ENCODE measurements at regions not wholly inside any gene's neighbourhood (a gene's known extent, or its start where the extent isn't known, plus 50 kb on each side); places are given as distances from the start of the nearest gene placed in this dataset.

DNA sequence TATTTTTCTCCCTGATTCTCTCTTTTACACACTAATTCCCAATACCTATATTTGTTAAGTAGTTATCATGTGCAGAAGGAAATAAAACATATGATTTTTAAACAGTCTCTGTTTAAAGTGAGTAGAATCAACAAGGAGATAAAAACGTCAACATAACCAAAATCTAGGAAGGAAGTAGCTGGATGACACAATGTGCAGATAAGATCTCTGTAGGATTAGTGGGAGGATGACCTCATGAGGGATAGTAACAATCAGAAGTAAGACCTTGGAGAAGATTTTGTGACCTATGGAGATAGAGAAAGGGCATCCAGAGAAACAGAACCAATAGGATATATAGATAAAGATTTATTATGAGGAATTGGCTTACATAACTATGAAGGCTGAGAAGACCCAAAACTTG, 262.6 kb upstream of the CDH11 start:
- TF ChIP-seq, protein P1, sequence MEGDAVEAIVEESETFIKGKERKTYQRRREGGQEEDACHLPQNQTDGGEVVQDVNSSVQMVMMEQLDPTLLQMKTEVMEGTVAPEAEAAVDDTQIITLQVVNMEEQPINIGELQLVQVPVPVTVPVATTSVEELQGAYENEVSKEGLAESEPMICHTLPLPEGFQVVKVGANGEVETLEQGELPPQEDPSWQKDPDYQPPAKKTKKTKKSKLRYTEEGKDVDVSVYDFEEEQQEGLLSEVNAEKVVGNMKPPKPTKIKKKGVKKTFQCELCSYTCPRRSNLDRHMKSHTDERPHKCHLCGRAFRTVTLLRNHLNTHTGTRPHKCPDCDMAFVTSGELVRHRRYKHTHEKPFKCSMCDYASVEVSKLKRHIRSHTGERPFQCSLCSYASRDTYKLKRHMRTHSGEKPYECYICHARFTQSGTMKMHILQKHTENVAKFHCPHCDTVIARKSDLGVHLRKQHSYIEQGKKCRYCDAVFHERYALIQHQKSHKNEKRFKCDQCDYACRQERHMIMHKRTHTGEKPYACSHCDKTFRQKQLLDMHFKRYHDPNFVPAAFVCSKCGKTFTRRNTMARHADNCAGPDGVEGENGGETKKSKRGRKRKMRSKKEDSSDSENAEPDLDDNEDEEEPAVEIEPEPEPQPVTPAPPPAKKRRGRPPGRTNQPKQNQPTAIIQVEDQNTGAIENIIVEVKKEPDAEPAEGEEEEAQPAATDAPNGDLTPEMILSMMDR (IDR thresholded peaks at IDR 0.05; ENCODE audit: insufficient read depth, low read depth, low read length): no peak
- ChIA-PET POLR2A (no interaction called here), CTCF (interaction anchor here (1.5 kb wide), 1 partner anchor 14 kb away, joined by 3 read pairs; no protein-coding TSS in a partner anchor)
- DNase-seq (ENCODE audit: low read depth): no peak
- no peaks in the 10 kb centered on the region for H3K27me3 ChIP-seq (ENCODE audit: control insufficient read depth, insufficient read depth, low read length)
- no peaks in the 10 kb centered on the region for H3K36me3 ChIP-seq (ENCODE audit: control insufficient read depth, insufficient read depth, low read length)
- no peak overlapping the region for H3K4me3 ChIP-seq (ENCODE audit: low read depth, low read length)

DNA sequence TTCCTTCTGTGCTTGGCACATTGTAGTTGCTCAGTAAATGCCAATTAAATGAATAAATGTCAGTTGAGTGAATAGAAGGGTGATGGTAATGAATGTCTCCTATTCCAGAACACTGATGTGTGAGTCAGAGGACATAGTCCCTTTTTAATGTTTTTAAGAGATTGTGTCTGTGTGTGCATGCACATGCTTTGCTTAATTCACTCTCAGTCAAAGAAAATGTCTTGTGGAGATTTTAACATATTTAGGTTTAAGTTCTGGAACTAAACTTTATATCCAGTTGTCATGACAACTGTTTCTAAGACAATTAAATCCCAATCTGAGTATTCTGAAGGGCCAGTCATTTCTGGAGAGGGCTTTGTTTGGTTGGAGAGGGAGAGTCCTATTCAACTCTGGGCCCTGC, 255.3 kb upstream of the CDH11 start:
- CTCF ChIA-PET: no interaction called here
- Histone ChIP-seq H3K27me3 (ENCODE audit: control insufficient read depth, insufficient read depth, low read length) (no peaks in the 10 kb centered on the region), H3K4me3 (ENCODE audit: low read depth, low read length) (no peak overlapping the region), H3K36me3 (ENCODE audit: control insufficient read depth, insufficient read depth, low read length) (no peaks in the 10 kb centered on the region)
- no peak for DNase-seq (ENCODE audit: low read depth)
- POLR2A ChIA-PET: no interaction called here
- TF ChIP-seq, protein P1 (IDR thresholded peaks at IDR 0.05; ENCODE audit: insufficient read depth, low read depth, low read length): no peak

DNA sequence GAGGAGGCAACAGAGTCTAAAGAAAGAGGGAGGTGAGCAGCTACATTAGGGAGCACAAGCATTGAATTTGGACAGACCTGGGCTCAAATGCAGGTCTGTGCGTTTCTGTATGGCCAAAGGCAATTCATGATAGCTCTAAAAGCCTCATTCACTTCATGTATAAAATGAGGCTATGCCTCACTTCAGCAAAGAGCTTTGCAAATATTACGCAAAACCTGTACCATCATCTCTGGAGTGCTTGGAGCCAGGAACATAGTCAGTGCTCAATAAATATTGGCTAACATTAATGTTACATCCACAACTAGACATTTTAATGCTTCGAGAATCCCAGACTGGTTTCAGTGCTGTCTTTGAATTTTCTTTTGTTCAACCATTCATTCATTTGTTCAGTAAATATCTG, 254.7 kb upstream of the CDH11 start:
- H3K36me3 ChIP-seq (ENCODE audit: control insufficient read depth, insufficient read depth, low read length): no peaks in the 10 kb centered on the region
- TF ChIP-seq, protein P1 (IDR thresholded peaks at IDR 0.05; ENCODE audit: insufficient read depth, low read depth, low read length): no peak
- no peak overlapping the region for H3K4me3 ChIP-seq (ENCODE audit: low read depth, low read length)
- H3K27me3 ChIP-seq (ENCODE audit: control insufficient read depth, insufficient read depth, low read length): no peaks in the 10 kb centered on the region
- POLR2A ChIA-PET: no interaction called here
- no peak for DNase-seq (ENCODE audit: low read depth)
- CTCF ChIA-PET: no interaction called here

DNA sequence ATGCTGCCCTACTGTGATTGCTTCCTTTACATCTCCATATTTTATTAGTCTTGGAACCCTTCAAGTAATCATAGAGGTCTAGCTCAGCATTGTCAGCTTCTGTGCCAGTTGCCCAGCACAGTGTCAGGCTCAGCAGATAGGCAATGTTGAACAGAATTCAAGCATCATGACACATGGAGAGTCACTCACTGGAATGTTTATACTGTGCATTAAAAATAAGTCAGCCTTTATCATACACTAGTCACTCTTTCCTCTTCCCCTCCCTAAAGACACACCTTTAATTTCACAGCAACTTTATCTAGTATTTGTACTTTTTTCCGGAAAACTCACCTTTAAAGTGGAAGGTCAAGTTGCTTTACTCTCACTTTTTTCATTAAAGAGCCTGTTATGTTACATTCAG, 253.8 kb upstream of the CDH11 start:
- H3K4me3 ChIP-seq (ENCODE audit: low read depth, low read length): no peak overlapping the region
- TF ChIP-seq, protein P1 (IDR thresholded peaks at IDR 0.05; ENCODE audit: insufficient read depth, low read depth, low read length): no peak
- CTCF ChIA-PET: interaction anchor here (1.0 kb wide), 1 partner anchor 10 kb away, joined by 3 read pairs; no protein-coding TSS in a partner anchor
- POLR2A ChIA-PET: no interaction called here
- no peaks in the 10 kb centered on the region for H3K36me3 ChIP-seq (ENCODE audit: control insufficient read depth, insufficient read depth, low read length)
- H3K27me3 ChIP-seq (ENCODE audit: control insufficient read depth, insufficient read depth, low read length): no peaks in the 10 kb centered on the region
- no peak for DNase-seq (ENCODE audit: low read depth)

DNA sequence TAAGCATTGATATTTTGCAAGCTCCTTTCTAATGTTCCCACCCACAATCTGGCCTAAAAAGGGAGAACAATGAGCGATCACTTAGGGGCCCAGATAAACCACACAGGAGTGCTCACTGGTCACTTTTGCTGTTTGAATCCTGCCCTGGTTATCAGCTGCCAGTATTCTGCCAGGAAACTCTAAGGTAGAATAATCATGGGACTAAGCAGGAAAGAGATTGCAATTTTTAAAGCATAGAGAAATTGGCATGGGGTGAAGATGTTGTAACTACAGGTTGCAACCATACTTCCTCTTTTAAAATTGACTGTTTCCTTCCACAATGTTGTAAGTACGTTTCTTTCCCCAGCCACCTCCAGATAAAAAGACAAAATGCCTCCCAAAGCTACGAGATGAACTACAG, 251.2 kb upstream of the CDH11 start:
- ChIA-PET POLR2A (no interaction called here), CTCF (interaction anchor here (1.4 kb wide), 1 partner anchor 9 kb away, joined by 3 read pairs; no protein-coding TSS in a partner anchor)
- Histone ChIP-seq H3K27me3 (ENCODE audit: control insufficient read depth, insufficient read depth, low read length) (no peaks in the 10 kb centered on the region), H3K4me3 (ENCODE audit: low read depth, low read length) (no peak overlapping the region), H3K36me3 (ENCODE audit: control insufficient read depth, insufficient read depth, low read length) (no peaks in the 10 kb centered on the region)
- no peak for DNase-seq (ENCODE audit: low read depth)
- TF ChIP-seq, protein P1 (IDR thresholded peaks at IDR 0.05; ENCODE audit: insufficient read depth, low read depth, low read length): no peak
